Astrocyte (in vitro differentiated cells and primary cell): ENCODE measurements at regions not wholly inside any gene's neighbourhood (a gene's known extent, or its start where the extent isn't known, plus 50 kb on each side); places are given as distances from the start of the nearest gene placed in this dataset.

ENCODE experiments used
- DNase-seq: peaks from one replicate; pipeline ENCODE4 v3.0.0-alpha.2; 2010; ENCODE audit warnings: low read depth
- FAIRE-seq: peaks from 2 replicates; lab custom pipeline; 2011; peaks lifted over from hg19 to GRCh38; lab: Jason Lieb, UNC
- H2AFZ ChIP-seq: 2 replicates; pipeline ENCODE4 v1.6.0; 2012; ENCODE audit warnings: low read depth, low read length, inconsistent platforms
- H3K27ac ChIP-seq: 2 replicates; pipeline ENCODE4 v1.5.1; 2011; ENCODE audit warnings: low read depth, low read length, inconsistent platforms
- H3K27me3 ChIP-seq: 2 replicates; pipeline ENCODE4 v1.6.0; 2011; ENCODE audit warnings: low read length, inconsistent platforms; ENCODE audit not compliant: insufficient read depth
- H3K36me3 ChIP-seq: 2 replicates; pipeline ENCODE4 v1.5.1; 2011; ENCODE audit warnings: low read length, inconsistent platforms; ENCODE audit not compliant: insufficient read depth
- H3K4me1 ChIP-seq: 2 replicates; pipeline ENCODE4 v1.5.1; 2011; ENCODE audit warnings: low read length, inconsistent platforms; ENCODE audit not compliant: insufficient read depth
- H3K4me2 ChIP-seq: 2 replicates; pipeline ENCODE4 v1.6.0; 2012; ENCODE audit warnings: low read length, inconsistent platforms
- H3K4me3 ChIP-seq: 2 replicates; pipeline ENCODE4 v1.5.1; 2011; ENCODE audit warnings: low read depth, mild to moderate bottlenecking, low read length, inconsistent platforms; ENCODE audit not compliant: insufficient read depth
- H3K79me2 ChIP-seq: 2 replicates; pipeline ENCODE4 v1.6.0; 2012; ENCODE audit warnings: mild to moderate bottlenecking, low read length, inconsistent platforms; ENCODE audit not compliant: insufficient read depth
- H3K9ac ChIP-seq: 2 replicates; pipeline ENCODE4 v1.6.0; 2012; ENCODE audit warnings: mild to moderate bottlenecking, low read length, inconsistent platforms
- H3K9me3 ChIP-seq: 2 replicates; pipeline ENCODE4 v1.5.1; 2012; ENCODE audit warnings: low read depth, mild to moderate bottlenecking, low read length, inconsistent platforms; ENCODE audit not compliant: insufficient read depth
- H4K20me1 ChIP-seq: 2 replicates; pipeline ENCODE4 v1.6.0; 2012; ENCODE audit warnings: low read length, inconsistent platforms; ENCODE audit not compliant: insufficient read depth
- H3K27ac Mint-ChIP-seq: one replicate; pipeline ENCODE4 v1.8.0; 2021; ENCODE audit warnings: mild to moderate bottlenecking, mixed read lengths; ENCODE audit not compliant: unreplicated experiment
- H3K27me3 Mint-ChIP-seq: one replicate; pipeline ENCODE4 v1.8.0; 2021; ENCODE audit warnings: low read depth, mixed read lengths; ENCODE audit not compliant: unreplicated experiment
- H3K36me3 Mint-ChIP-seq: one replicate; pipeline ENCODE4 v1.8.0; 2021; ENCODE audit warnings: low read depth, mixed read lengths; ENCODE audit not compliant: unreplicated experiment
- H3K4me1 Mint-ChIP-seq: one replicate; pipeline ENCODE4 v1.8.0; 2021; ENCODE audit warnings: low read depth, mixed read lengths; ENCODE audit not compliant: unreplicated experiment
- H3K4me3 Mint-ChIP-seq: one replicate; pipeline ENCODE4 v1.8.0; 2021; ENCODE audit warnings: mild to moderate bottlenecking, moderate library complexity, mixed read lengths; ENCODE audit not compliant: unreplicated experiment
- H3K9me3 Mint-ChIP-seq: one replicate; pipeline ENCODE4 v1.8.0; 2021; ENCODE audit warnings: mild to moderate bottlenecking, mixed read lengths; ENCODE audit not compliant: unreplicated experiment
- EZH2 ChIP-seq: IDR thresholded peaks from 2 replicates; pipeline ENCODE4 v1.6.1; 2012; ENCODE audit warnings: mild to moderate bottlenecking, low read length, inconsistent platforms; ENCODE audit not compliant: insufficient read depth
- TF ChIP-seq, protein P1 (sequence below): IDR thresholded peaks from 2 replicates; pipeline ENCODE4 v1.5.1; 2011; ENCODE audit warnings: low read depth, mild to moderate bottlenecking, inconsistent platforms, low read length, moderate library complexity; ENCODE audit not compliant: insufficient read depth

DNA sequence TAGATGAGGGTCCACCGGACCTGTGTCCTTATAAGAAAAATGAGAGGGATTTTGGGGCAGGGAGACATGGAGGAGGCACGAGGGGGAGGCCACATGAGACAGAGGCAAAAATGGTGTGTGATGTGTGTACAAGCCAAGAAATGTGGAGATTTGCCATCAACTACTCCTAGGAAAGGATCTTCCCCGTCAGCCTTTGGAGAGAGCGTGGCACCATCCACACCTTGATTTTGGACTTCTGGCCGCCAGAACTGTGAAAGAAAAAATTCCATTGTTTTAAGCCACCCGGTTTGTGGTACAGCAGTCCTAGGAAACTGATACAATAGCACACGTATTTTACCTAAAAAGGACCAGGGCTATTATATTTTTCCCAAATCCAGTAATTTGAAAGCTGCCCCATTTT lies 829.0 kb upstream of the SALL3 start:
- H3K4me2 ChIP-seq, result no peak overlapping the region
- peaks cover 7% of the 10 kb centered on the region for H3K9me3 Mint-ChIP-seq
- no peak overlapping the region for H2AFZ ChIP-seq
- H3K79me2 ChIP-seq, result no peaks in the 10 kb centered on the region
- FAIRE-seq (no peak), DNase-seq (no peak)
- H3K27ac Mint-ChIP-seq, result no peak overlapping the region
- H3K27me3 Mint-ChIP-seq, result no peaks in the 10 kb centered on the region
- H3K4me1 Mint-ChIP-seq, result no peaks in the 10 kb centered on the region
- H4K20me1 ChIP-seq, result no peaks in the 10 kb centered on the region
- H3K4me1 ChIP-seq, result no peaks in the 10 kb centered on the region
- no peak for TF ChIP-seq EZH2
- TF ChIP-seq, protein P1, sequence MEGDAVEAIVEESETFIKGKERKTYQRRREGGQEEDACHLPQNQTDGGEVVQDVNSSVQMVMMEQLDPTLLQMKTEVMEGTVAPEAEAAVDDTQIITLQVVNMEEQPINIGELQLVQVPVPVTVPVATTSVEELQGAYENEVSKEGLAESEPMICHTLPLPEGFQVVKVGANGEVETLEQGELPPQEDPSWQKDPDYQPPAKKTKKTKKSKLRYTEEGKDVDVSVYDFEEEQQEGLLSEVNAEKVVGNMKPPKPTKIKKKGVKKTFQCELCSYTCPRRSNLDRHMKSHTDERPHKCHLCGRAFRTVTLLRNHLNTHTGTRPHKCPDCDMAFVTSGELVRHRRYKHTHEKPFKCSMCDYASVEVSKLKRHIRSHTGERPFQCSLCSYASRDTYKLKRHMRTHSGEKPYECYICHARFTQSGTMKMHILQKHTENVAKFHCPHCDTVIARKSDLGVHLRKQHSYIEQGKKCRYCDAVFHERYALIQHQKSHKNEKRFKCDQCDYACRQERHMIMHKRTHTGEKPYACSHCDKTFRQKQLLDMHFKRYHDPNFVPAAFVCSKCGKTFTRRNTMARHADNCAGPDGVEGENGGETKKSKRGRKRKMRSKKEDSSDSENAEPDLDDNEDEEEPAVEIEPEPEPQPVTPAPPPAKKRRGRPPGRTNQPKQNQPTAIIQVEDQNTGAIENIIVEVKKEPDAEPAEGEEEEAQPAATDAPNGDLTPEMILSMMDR, result no peak
- no peak overlapping the region for H3K4me3 ChIP-seq
- no peak overlapping the region for H3K27ac ChIP-seq
- peaks cover 16% of the 10 kb centered on the region for H3K9me3 ChIP-seq
- H3K36me3 ChIP-seq, result no peaks in the 10 kb centered on the region
- no peak overlapping the region for H3K4me3 Mint-ChIP-seq
- no peaks in the 10 kb centered on the region for H3K36me3 Mint-ChIP-seq
- no peaks in the 10 kb centered on the region for H3K27me3 ChIP-seq
- H3K9ac ChIP-seq, result no peak overlapping the region

DNA sequence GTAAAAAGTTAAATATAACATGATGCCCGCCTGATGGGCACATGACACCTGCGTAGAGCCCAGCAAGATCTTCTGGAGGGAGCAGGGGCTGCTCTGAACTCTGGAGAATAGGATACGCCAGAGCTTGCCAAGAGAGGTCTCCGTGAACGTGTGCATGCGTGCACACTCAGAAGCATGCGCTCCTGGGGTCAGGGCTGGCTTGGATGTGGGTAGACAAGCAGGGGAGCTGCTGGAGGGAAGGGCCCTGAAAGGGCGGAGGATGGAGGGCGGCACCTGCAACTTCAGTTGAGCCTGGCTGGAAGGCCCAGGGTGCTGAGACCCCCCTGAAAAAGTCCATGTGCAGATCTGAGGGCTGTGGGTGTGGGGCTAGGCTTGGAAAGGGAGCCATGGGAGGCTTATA lies 828.4 kb upstream of the SALL3 start:
- no peaks in the 10 kb centered on the region for H4K20me1 ChIP-seq
- Mint-ChIP-seq H3K4me1 (no peaks in the 10 kb centered on the region), H3K4me3 (no peak overlapping the region), H3K9me3 (peaks cover 7% of the 10 kb centered on the region), H3K27me3 (no peaks in the 10 kb centered on the region), H3K36me3 (no peaks in the 10 kb centered on the region), H3K27ac (no peak overlapping the region)
- no peak overlapping the region for H3K4me2 ChIP-seq
- FAIRE-seq, result no peak
- H3K36me3 ChIP-seq, result no peaks in the 10 kb centered on the region
- no peaks in the 10 kb centered on the region for H3K4me1 ChIP-seq
- H3K4me3 ChIP-seq, result no peak overlapping the region
- H3K9me3 ChIP-seq, result peaks cover 13% of the 10 kb centered on the region
- no peak for TF ChIP-seq EZH2
- TF ChIP-seq, protein P1, result no peak
- no peaks in the 10 kb centered on the region for H3K27me3 ChIP-seq
- no peak overlapping the region for H3K9ac ChIP-seq
- no peak overlapping the region for H3K27ac ChIP-seq
- DNase-seq, result no peak
- no peaks in the 10 kb centered on the region for H3K79me2 ChIP-seq
- no peak overlapping the region for H2AFZ ChIP-seq

DNA sequence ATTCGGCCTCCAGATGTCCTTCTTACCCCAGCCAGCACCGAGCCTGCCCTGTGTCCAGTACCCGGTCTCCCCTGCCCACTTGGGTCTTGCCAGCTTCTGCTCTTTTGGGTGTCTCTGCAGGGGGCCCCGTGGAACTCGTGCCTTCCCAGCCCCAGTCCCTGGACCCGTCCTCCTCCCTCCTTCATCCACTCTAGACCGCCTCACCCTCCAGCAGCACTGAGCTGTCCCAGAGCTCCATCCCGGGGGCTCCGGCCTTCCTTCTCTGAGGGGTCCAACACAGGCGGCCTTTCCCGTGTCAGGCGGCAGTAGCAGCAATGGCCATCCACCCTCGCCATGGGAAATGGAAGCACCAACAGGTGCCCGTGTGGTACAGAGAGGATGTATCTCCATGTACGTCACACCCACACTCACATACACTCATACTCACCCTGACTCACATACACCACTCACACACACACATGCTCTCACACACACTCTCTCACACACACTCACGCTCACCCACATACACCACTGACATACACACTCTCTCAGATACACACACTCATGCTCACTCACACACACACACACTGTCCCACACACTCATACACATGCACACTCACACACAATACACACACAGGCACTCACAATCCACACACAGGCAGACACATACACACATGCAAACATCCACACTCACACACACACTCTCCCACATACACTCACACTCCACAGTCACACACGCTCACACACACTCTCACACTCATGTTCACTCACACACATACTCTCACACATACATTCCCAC lies 827.5 kb upstream of the SALL3 start:
- FAIRE-seq, result no peak
- Histone ChIP-seq H3K9me3 (peaks cover 13% of the 10 kb centered on the region), H3K4me3 (no peak overlapping the region), H3K27me3 (no peaks in the 10 kb centered on the region), H2AFZ (no peak overlapping the region), H4K20me1 (no peaks in the 10 kb centered on the region), H3K79me2 (no peaks in the 10 kb centered on the region), H3K36me3 (no peaks in the 10 kb centered on the region), H3K4me1 (no peaks in the 10 kb centered on the region), H3K4me2 (no peak overlapping the region), H3K27ac (no peak overlapping the region), H3K9ac (no peak overlapping the region)
- Mint-ChIP-seq H3K9me3 (peaks cover 7% of the 10 kb centered on the region), H3K4me3 (no peak overlapping the region), H3K27ac (no peak overlapping the region), H3K27me3 (no peaks in the 10 kb centered on the region), H3K36me3 (no peaks in the 10 kb centered on the region), H3K4me1 (no peaks in the 10 kb centered on the region)
- no peak for DNase-seq
- TF ChIP-seq, protein P1, result no peak
- TF ChIP-seq EZH2, result no peak
